HEK293T (cell line): ENCODE measurements at regions not wholly inside any gene's neighbourhood (a gene's known extent, or its start where the extent isn't known, plus 50 kb on each side); places are given as distances from the start of the nearest gene placed in this dataset.

Experiments used
- ARNT ChIP-seq: fragments of 450-650 bp; IDR thresholded peaks from 2 replicates; pipeline ENCODE4 v1.6.1; 2017; ENCODE audit warnings: mild to moderate bottlenecking
- BHLHE40 ChIP-seq: fragments of 450-650 bp; IDR thresholded peaks from 2 replicates; pipeline ENCODE4 v1.6.1; 2016; ENCODE audit warnings: mild to moderate bottlenecking, moderate library complexity, borderline replicate concordance
- CTBP1 ChIP-seq: fragments of 450-650 bp; IDR thresholded peaks from 2 replicates; pipeline ENCODE4 v1.6.1; 2016; ENCODE audit warnings: borderline replicate concordance
- ELF4 ChIP-seq: fragments of 450-650 bp; IDR thresholded peaks from 2 replicates; pipeline ENCODE4 v1.6.1; 2017; ENCODE audit warnings: antibody characterized with exemption
- FOXK2 ChIP-seq: fragments of 450-650 bp; IDR thresholded peaks from 2 replicates; pipeline ENCODE4 v1.6.1; 2016; ENCODE audit warnings: mild to moderate bottlenecking
- FOXM1 ChIP-seq: fragments of 450-650 bp; IDR thresholded peaks from 2 replicates; pipeline ENCODE4 v1.6.1; 2017; ENCODE audit warnings: mild to moderate bottlenecking, borderline replicate concordance
- HDGF ChIP-seq: fragments of 450-650 bp; IDR thresholded peaks from 2 replicates; pipeline ENCODE4 v1.6.1; 2017; ENCODE audit warnings: antibody characterized with exemption, borderline replicate concordance
- L3MBTL2 ChIP-seq: fragments of 450-650 bp; conservative IDR thresholded peaks from 2 replicates; pipeline ENCODE4 v1.6.1; 2016; ENCODE audit warnings: mild to moderate bottlenecking
- LEF1 ChIP-seq: fragments of 450-650 bp; IDR thresholded peaks from 2 replicates; pipeline ENCODE4 v1.6.1; 2017; ENCODE audit warnings: mild to moderate bottlenecking, borderline replicate concordance
- NFRKB ChIP-seq: fragments of 450-650 bp; IDR thresholded peaks from 2 replicates; pipeline ENCODE4 v1.6.1; 2016; ENCODE audit warnings: mild to moderate bottlenecking, moderate library complexity
- PKNOX1 ChIP-seq: fragments of 450-650 bp; IDR thresholded peaks from 2 replicates; pipeline ENCODE4 v1.6.1; 2016
- SP1 ChIP-seq: fragments of 450-650 bp; IDR thresholded peaks from 2 replicates; pipeline ENCODE4 v1.6.1; 2017
- TARDBP ChIP-seq: fragments of 450-650 bp; IDR thresholded peaks from 2 replicates; pipeline ENCODE4 v1.6.1; 2016
- ZNF384 ChIP-seq: fragments of 450-650 bp; IDR thresholded peaks from 2 replicates; pipeline ENCODE4 v1.6.1; 2016

- TF ChIP-seq FOXK2 = no peak
- TF ChIP-seq FOXM1 = no peak
- no peak for TF ChIP-seq TARDBP
- TF ChIP-seq HDGF = no peak
- TF ChIP-seq NFRKB = no peak
- no peak for TF ChIP-seq BHLHE40
- TF ChIP-seq ZNF384 = no peak
- no peak for TF ChIP-seq L3MBTL2
- no peak for TF ChIP-seq PKNOX1
- no peak for TF ChIP-seq LEF1
- TF ChIP-seq CTBP1 = no peak
- no peak for TF ChIP-seq SP1
- no peak for TF ChIP-seq ELF4
- TF ChIP-seq ARNT = no peak
Observed at GRCh38 chr13:91001371-91001770, 346.1 kb upstream of the MIR17HG start.
